ENCODE measurements at regions not wholly inside any gene's neighbourhood (a gene's known extent, or its start where the extent isn't known, plus 50 kb on each side); places are given as distances from the start of the nearest gene placed in this dataset.

- TF ChIP-seq CHD7 (IDR thresholded peaks at IDR 0.05; ENCODE audit: insufficient replicate concordance, low read length) (no peak), CTBP2 (IDR thresholded peaks at IDR 0.05; ENCODE audit: borderline replicate concordance, insufficient read depth, insufficient read length, low read length) (no peak)
Measured at GRCh38 chr11:95353706-95354105, 122.7 kb upstream of the SESN3 start (continued).
